SU-DHL-6 (cell line): ENCODE measurements at regions not wholly inside any gene's neighbourhood (a gene's known extent, or its start where the extent isn't known, plus 50 kb on each side); places are given as distances from the start of the nearest gene placed in this dataset.

Source experiments
- H2AFZ ChIP-seq: fragments of 200-600 bp; sonication (generic); 2 replicates; pipeline ENCODE4 v1.6.1; 2014; ENCODE audit warnings: low read depth, mild to moderate bottlenecking, moderate library complexity, mixed read lengths, antibody characterized with exemption, low read length; ENCODE audit not compliant: severe bottlenecking
- H3F3A ChIP-seq: fragments of 200-600 bp; shearing (Covaris generic); 2 replicates; pipeline ENCODE4 v1.6.0; 2016; ENCODE audit warnings: antibody characterized with exemption, mild to moderate bottlenecking; ENCODE audit not compliant: insufficient read depth
- H3K27ac ChIP-seq: fragments of 200-600 bp; sonication (generic); 2 replicates; pipeline ENCODE4 v1.5.1; 2016; ENCODE audit warnings: low read depth, mild to moderate bottlenecking, low read length, moderate library complexity, mixed read lengths
- H3K27me3 ChIP-seq: fragments of 200-600 bp; sonication (generic), shearing (Covaris generic); 2 replicates; pipeline ENCODE4 v1.6.0; 2014; ENCODE audit warnings: mild to moderate bottlenecking, low read length
- H3K36me3 ChIP-seq: fragments of 200-600 bp; sonication (generic); 2 replicates; pipeline ENCODE4 v1.6.1; 2014; ENCODE audit warnings: mild to moderate bottlenecking, low read length, mixed read lengths
- H3K4me2 ChIP-seq: fragments of 300-600, 200-600 bp; shearing (Covaris generic), sonication (generic); 2 replicates; pipeline ENCODE4 v1.6.0; 2014; ENCODE audit warnings: low read length, low read depth, mild to moderate bottlenecking; ENCODE audit not compliant: poor library complexity, severe bottlenecking
- H3K4me3 ChIP-seq: fragments of 200-600 bp; sonication (generic); 2 replicates; pipeline ENCODE4 v1.5.1; 2014; ENCODE audit warnings: antibody characterized with exemption, low read length, mild to moderate bottlenecking, mixed read lengths; ENCODE audit not compliant: insufficient read depth, poor library complexity, severe bottlenecking
- H3K79me2 ChIP-seq: fragments of 200-600 bp; sonication (generic); 2 replicates; pipeline ENCODE4 v1.6.1; 2014; ENCODE audit warnings: mild to moderate bottlenecking, low read length, moderate library complexity; ENCODE audit not compliant: insufficient read depth
- H3K9ac ChIP-seq: fragments of 200-600 bp; sonication (generic); 2 replicates; pipeline ENCODE4 v1.7.0; 2014; ENCODE audit warnings: mild to moderate bottlenecking, low read length
- H3K9me2 ChIP-seq: fragments of 200-600 bp; sonication (generic); replicated peaks from 2 replicates; pipeline ENCODE4 v1.6.1; 2014; ENCODE audit warnings: low read length; ENCODE audit not compliant: insufficient read depth
- H3K9me3 ChIP-seq: fragments of 200-600 bp; sonication (generic); 2 replicates; pipeline ENCODE4 v1.6.1; 2014; ENCODE audit warnings: low read length, mixed read lengths; ENCODE audit not compliant: insufficient read depth
- H4K20me1 ChIP-seq: fragments of 200-600 bp; sonication (generic); 2 replicates; pipeline ENCODE4 v1.6.1; 2014; ENCODE audit warnings: low read depth, mild to moderate bottlenecking, antibody characterized with exemption, low read length, moderate library complexity, mixed read lengths
- CTCF ChIP-seq: fragments of 200-600 bp; sonication (generic); IDR thresholded peaks from one replicate; pipeline ENCODE4 v1.5.1; 2017; ENCODE audit warnings: antibody characterized with exemption, mild to moderate bottlenecking, low read length, moderate library complexity; ENCODE audit not compliant: insufficient read depth, poor library complexity, severe bottlenecking
- EZH2phosphoT487 ChIP-seq: fragments of 200-600 bp; sonication (generic), shearing (Covaris generic); conservative IDR thresholded peaks from 2 replicates; pipeline ENCODE4 v1.6.1; 2018; ENCODE audit warnings: mild to moderate bottlenecking, antibody characterized with exemption, low read length, moderate library complexity, mixed read lengths

- TF ChIP-seq EZH2phosphoT487 (no peak), CTCF (no peak)
- H3F3A ChIP-seq: no peaks in the 10 kb centered on the region
- H3K27me3 ChIP-seq: no peaks in the 10 kb centered on the region
- H2AFZ ChIP-seq: no peak overlapping the region
- no peak overlapping the region for H3K9ac ChIP-seq
- no peaks in the 10 kb centered on the region for H3K36me3 ChIP-seq
- H4K20me1 ChIP-seq: no peaks in the 10 kb centered on the region
- no peak overlapping the region for H3K4me2 ChIP-seq
- H3K9me2 ChIP-seq: no peaks in the 10 kb centered on the region; the same call in 1 of the 2 replicates
- no peak overlapping the region for H3K4me3 ChIP-seq
- no peak overlapping the region for H3K27ac ChIP-seq
- H3K9me3 ChIP-seq: 0 out of 2 replicates have a peak, but pooled peaks cover 3% of the 10 kb centered on the region
- no peaks in the 10 kb centered on the region for H3K79me2 ChIP-seq
These were observed 536.3 kb upstream of the PTPRD start for GRCh38 chr9:11149065-11149464.

GRCh38 chr9:11158063-11158462 is 545.3 kb upstream of the PTPRD start:
- Histone ChIP-seq H3K79me2 (no peaks in the 10 kb centered on the region), H3K4me2 (no peak overlapping the region), H3K9ac (no peak overlapping the region), H3K9me3 (no peaks in the 10 kb centered on the region), H2AFZ (no peak overlapping the region), H3K27me3 (no peaks in the 10 kb centered on the region), H3K27ac (no peak overlapping the region), H3K4me3 (no peak overlapping the region), H3F3A (no peaks in the 10 kb centered on the region), H3K9me2 (no peaks in the 10 kb centered on the region), H4K20me1 (no peaks in the 10 kb centered on the region), H3K36me3 (no peaks in the 10 kb centered on the region)
- TF ChIP-seq EZH2phosphoT487 (no peak), CTCF (no peak)

- no peak overlapping the region for H2AFZ ChIP-seq
- no peak overlapping the region for H3K9ac ChIP-seq
- no peak overlapping the region for H3K4me3 ChIP-seq
- no peak overlapping the region for H3K27ac ChIP-seq
- H3K27me3 ChIP-seq: no peaks in the 10 kb centered on the region
- no peaks in the 10 kb centered on the region for H3K9me3 ChIP-seq
- H3K36me3 ChIP-seq: no peaks in the 10 kb centered on the region
- no peak overlapping the region for H3K4me2 ChIP-seq
- no peaks in the 10 kb centered on the region for H3K9me2 ChIP-seq
- H3F3A ChIP-seq: no peaks in the 10 kb centered on the region
- no peaks in the 10 kb centered on the region for H4K20me1 ChIP-seq
- no peaks in the 10 kb centered on the region for H3K79me2 ChIP-seq
- TF ChIP-seq CTCF (no peak), EZH2phosphoT487 (no peak)
These were observed 545.9 kb upstream of the PTPRD start for GRCh38 chr9:11158676-11159075.
